Lung (tissue), 11 donors: ENCODE measurements at regions not wholly inside any gene's neighbourhood (a gene's known extent, or its start where the extent isn't known, plus 50 kb on each side); places are given as distances from the start of the nearest gene placed in this dataset.

Source experiments
- ATAC-seq: fragments of 200-7000 bp; cut with Tn5 transposase; one replicate; pipeline ENCODE4 v1.9.1; 2020; ENCODE audit warnings: moderate number of reproducible peaks; ENCODE audit not compliant: insufficient read depth, low FRiP score
- DNase-seq, 3 donors: peaks; one replicate each; pipeline ENCODE4 v3.0.0-alpha.2; 2013 to 2017
- H3K27ac ChIP-seq, 2 donors: one replicate each; pipeline ENCODE4 v1.5.1; 2013; ENCODE audit warnings: mild to moderate bottlenecking in 2 of 2, moderate library complexity in 2 of 2, control low read depth in 1 of 2, inconsistent platforms in 1 of 2, low read depth in 1 of 2, low read length in 1 of 2
- H3K27me3 ChIP-seq, 3 donors: one replicate each; pipeline ENCODE4 v1.5.1; 2013; ENCODE audit warnings: low read length in 2 of 3; ENCODE audit not compliant: control insufficient read depth in 3 of 3, insufficient read depth in 3 of 3
- H3K36me3 ChIP-seq, 4 donors: one replicate each; pipeline ENCODE4 v1.5.1; 2013; ENCODE audit warnings: low read length in 4 of 4, mild to moderate bottlenecking in 1 of 4, moderate library complexity in 1 of 4; ENCODE audit not compliant: control insufficient read depth in 4 of 4, insufficient read depth in 4 of 4
- H3K4me1 ChIP-seq, 5 donors: one replicate each; pipeline ENCODE4 v1.5.1; 2013; ENCODE audit warnings: low read length in 5 of 5, mild to moderate bottlenecking in 2 of 5, moderate library complexity in 1 of 5; ENCODE audit not compliant: control insufficient read depth in 5 of 5, insufficient read depth in 5 of 5
- H3K4me3 ChIP-seq: one replicate; pipeline ENCODE4 v1.5.1; 2013; ENCODE audit warnings: mild to moderate bottlenecking, control low read depth, moderate library complexity
- H3K9ac ChIP-seq, 2 donors: one replicate each; pipeline ENCODE4 v1.5.1; 2013; ENCODE audit warnings: low read length in 2 of 2, control low read depth in 1 of 2; ENCODE audit not compliant: insufficient read depth in 1 of 2
- H3K9me3 ChIP-seq, 4 donors: one replicate each; pipeline ENCODE4 v1.5.1; 2013; ENCODE audit warnings: low read length in 3 of 4, mild to moderate bottlenecking in 1 of 4, moderate library complexity in 1 of 4; ENCODE audit not compliant: control insufficient read depth in 4 of 4, insufficient read depth in 3 of 4
- CTCF ChIP-seq: IDR thresholded peaks from 2 replicates; pipeline ENCODE4 v1.5.1; 2012; ENCODE audit warnings: mild to moderate bottlenecking; ENCODE audit errors: control extremely low read depth, extremely low read depth
- WGBS, 2 donors: extraction: QIAGEN DNeasy Blood & Tissue Kit; methylation state at CpG; one replicate each; pipeline ENCODE4 v1.1.7; 2013; 5-methylcytosine and 5-hydroxymethylcytosine counted together
- donor health status: control.
- donor health status: control.
- donor health status: Bipolar disorder and iron deficiency.
- donor health status: healthy.
- donor health status: DM: yes; HTN: yes; CAD: no.

- 94% methylated on average over 2 of the region's 2 CpGs for WGBS, 2 donors
Observed at GRCh38 chr5:175374166-175374875, 69.7 kb downstream of the DRD1 start.

DNA sequence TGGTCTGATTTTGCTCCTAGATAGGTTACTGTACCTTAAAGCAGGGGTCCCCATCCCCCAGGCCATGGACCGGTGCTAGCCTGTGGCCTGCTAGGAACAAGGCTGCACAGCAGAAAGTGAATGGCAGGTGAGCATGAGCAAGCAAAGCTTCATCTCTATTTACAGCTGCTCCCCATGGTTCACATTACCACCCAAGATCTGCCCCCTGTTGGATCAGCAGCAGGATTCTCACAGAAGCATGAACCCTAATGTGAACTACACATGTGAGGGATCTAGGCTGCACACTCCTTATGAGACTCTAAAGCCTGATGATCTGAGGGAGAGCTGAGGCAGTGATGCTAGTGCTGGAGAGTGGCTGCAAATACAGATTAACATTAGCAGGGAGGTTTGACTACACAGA, 78.1 kb downstream of the DRD1 start:
- H3K9me3 ChIP-seq, result peaks cover 0 to under 1% (median 0%) of the 10 kb centered on the region in 4 donors
- WGBS, 2 donors, result 89 to 95% methylated on average over 1 of the region's 1 CpG

More at GRCh38 chr5:175374166-175374875, 69.7 kb downstream of the DRD1 start:
- no peaks in the 10 kb centered on the region for H3K4me1 ChIP-seq
- DNase-seq, result no peak
- H3K27ac ChIP-seq, result no peak overlapping the region
- H3K27me3 ChIP-seq, result peaks cover 0 to 2% (median 0%) of the 10 kb centered on the region in 3 donors
- H3K9me3 ChIP-seq, result no peaks in the 10 kb centered on the region
- H3K4me3 ChIP-seq, result no peak overlapping the region
- no peaks in the 10 kb centered on the region for H3K36me3 ChIP-seq
- no peak overlapping the region for H3K9ac ChIP-seq
- ATAC-seq, result no peak
- TF ChIP-seq CTCF, result no peak

GRCh38 chr5:175363300-175363699, 80.7 kb downstream of the DRD1 start:
- Histone ChIP-seq H3K9ac (no peak overlapping the region), H3K36me3 (no peaks in the 10 kb centered on the region), H3K27me3 (peaks cover 0 to 3% (median 0%) of the 10 kb centered on the region in 3 donors), H3K27ac (no peak overlapping the region), H3K4me1 (no peaks in the 10 kb centered on the region), H3K9me3 (peaks cover 0 to 4% (median 0%) of the 10 kb centered on the region in 4 donors), H3K4me3 (no peak overlapping the region)
- ATAC-seq (no peak), DNase-seq (no peak)
- WGBS, 2 donors, result 85 to 93% methylated on average over 5 of the region's 5 CpGs
- TF ChIP-seq CTCF, result no peak

More for the DNA sequence above, 78.1 kb downstream of the DRD1 start:
- H3K9ac ChIP-seq, result no peak overlapping the region
- ATAC-seq (no peak), DNase-seq (no peak)
- H3K27me3 ChIP-seq, result peaks cover 0 to 5% (median 0%) of the 10 kb centered on the region in 3 donors
- no peaks in the 10 kb centered on the region for H3K36me3 ChIP-seq
- H3K27ac ChIP-seq, result no peak overlapping the region
- H3K4me3 ChIP-seq, result no peak overlapping the region
- no peaks in the 10 kb centered on the region for H3K4me1 ChIP-seq
- no peak for TF ChIP-seq CTCF

GRCh38 chr5:175357995-175358394, 86.0 kb downstream of the DRD1 start:
- Histone ChIP-seq H3K4me3 (no peak overlapping the region), H3K9ac (no peak overlapping the region), H3K36me3 (no peaks in the 10 kb centered on the region), H3K9me3 (peaks cover 0 to 7% (median 0%) of the 10 kb centered on the region in 4 donors), H3K4me1 (no peaks in the 10 kb centered on the region), H3K27me3 (peaks cover 0 to 6% (median 0%) of the 10 kb centered on the region in 3 donors), H3K27ac (no peak overlapping the region)
- DNase-seq (no peak), ATAC-seq (no peak)
- no peak for TF ChIP-seq CTCF
- 70 to 100% methylated on average over 1 of the region's 1 CpG for WGBS, 2 donors
